ENCODE measurements at regions not wholly inside any gene's neighbourhood (a gene's known extent, or its start where the extent isn't known, plus 50 kb on each side); places are given as distances from the start of the nearest gene placed in this dataset.

- TF ChIP-seq MEF2A (IDR thresholded peaks at IDR 0.05; ENCODE audit: insufficient read depth, low read depth, low read length): no peak
- no peak; a peak in 1 of 6 replicates for TF ChIP-seq CTCF (IDR thresholded peaks at IDR 0.05 in 2 of 3, conservative IDR thresholded peaks at IDR 0.05 in 1 of 3; ENCODE audit: control insufficient read depth in 2 of 3, extremely low read depth in 1 of 3, insufficient read depth in 1 of 3, low read depth in 3 of 3, low read length in 3 of 3)
- TF ChIP-seq ZNF274 (IDR thresholded peaks at IDR 0.05; ENCODE audit: insufficient read depth, insufficient read length): no peak
- TF ChIP-seq TCF3 (IDR thresholded peaks at IDR 0.05; ENCODE audit: borderline replicate concordance, insufficient read depth, low read depth, low read length): no peak
- no peak for TF ChIP-seq EP300 (IDR thresholded peaks at IDR 0.05; ENCODE audit: borderline replicate concordance in 1 of 2, control insufficient read depth in 1 of 2, low read depth in 2 of 2, low read length in 2 of 2)
- no peak for TF ChIP-seq ASH2L (IDR thresholded peaks at IDR 0.05; ENCODE audit: borderline replicate concordance, low read depth)
- no peak for TF ChIP-seq HDAC6 (IDR thresholded peaks at IDR 0.05; ENCODE audit: unreplicated experiment)
Observed at GRCh38 chr9:31839273-31839672, 545.2 kb upstream of the ACO1 start.
